AG09319 (cell line): ENCODE measurements at regions not wholly inside any gene's neighbourhood (a gene's known extent, or its start where the extent isn't known, plus 50 kb on each side); places are given as distances from the start of the nearest gene placed in this dataset.
"Not testable (repeated sequence)": the region's sequence is repeated elsewhere in the genome, so short reads cannot be mapped to it uniquely, and the experiment has no call there.

Source experiments
- DNase-seq: peaks from one replicate; pipeline ENCODE4 v3.0.0-alpha.2; 2010; ENCODE audit warnings: low read depth; ENCODE audit errors: extremely low read depth
- CTCF ChIP-seq: IDR thresholded peaks from 2 replicates; pipeline ENCODE4 v1.5.1; 2011; ENCODE audit warnings: low read depth, mild to moderate bottlenecking, inconsistent platforms, low read length, moderate library complexity

- DNase-seq, result no peak
- no peak for TF ChIP-seq CTCF
Measured at GRCh38 chrX:18034504-18034903, 173.4 kb upstream of the RAI2 start.

GRCh38 chrX:18032486-18033221 lies 171.6 kb upstream of the RAI2 start:
- no peak for TF ChIP-seq CTCF
- DNase-seq, result no peak

GRCh38 chrX:18031726-18032375 lies 170.8 kb upstream of the RAI2 start:
- DNase-seq, result no peak
- TF ChIP-seq CTCF, result no peak

- not testable (repeated sequence) for DNase-seq
Measured at GRCh38 chrX:18030656-18031055, 169.6 kb upstream of the RAI2 start.

- DNase-seq, result no peak
- TF ChIP-seq CTCF, result no peak
Measured at GRCh38 chrX:18026166-18026565, 165.1 kb upstream of the RAI2 start.

- no peak for DNase-seq
- TF ChIP-seq CTCF, result no peak
Measured at GRCh38 chrX:18017411-18017810, 156.3 kb upstream of the RAI2 start.

GRCh38 chrX:18016941-18017340 lies 155.8 kb upstream of the RAI2 start:
- no peak for TF ChIP-seq CTCF
- no peak for DNase-seq

GRCh38 chrX:18010253-18010652 lies 149.2 kb upstream of the RAI2 start:
- TF ChIP-seq CTCF, result no peak
- no peak for DNase-seq
